ENCODE measurements at regions not wholly inside any gene's neighbourhood (a gene's known extent, or its start where the extent isn't known, plus 50 kb on each side); places are given as distances from the start of the nearest gene placed in this dataset.
"Not testable (repeated sequence)": the region's sequence is repeated elsewhere in the genome, so short reads cannot be mapped to it uniquely, and the experiment has no call there.

DNA sequence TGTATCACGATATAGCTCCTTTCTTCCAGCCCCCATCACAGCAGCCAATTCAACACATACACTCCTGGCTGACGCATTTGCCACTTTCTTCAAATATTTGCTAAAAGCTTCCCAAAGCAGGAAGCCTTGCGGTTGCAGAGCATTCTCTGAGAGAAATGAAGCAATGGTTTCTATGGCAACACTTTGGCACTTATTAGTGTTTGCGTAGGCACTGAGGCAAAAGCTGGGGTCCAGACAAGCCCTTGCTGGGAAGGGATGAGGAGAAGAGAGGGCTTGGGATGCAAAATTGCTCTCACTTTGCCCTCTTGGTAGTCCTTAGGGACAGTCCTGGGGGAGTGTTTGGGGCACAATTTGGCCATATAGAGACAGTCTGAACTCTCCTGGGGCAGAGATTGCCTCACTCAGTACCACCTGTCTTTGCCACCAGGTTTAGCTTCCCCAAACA is 55.0 kb upstream of the PAK3 start:
- no peak for DNase-seq (ENCODE audit: low spot score)

DNA sequence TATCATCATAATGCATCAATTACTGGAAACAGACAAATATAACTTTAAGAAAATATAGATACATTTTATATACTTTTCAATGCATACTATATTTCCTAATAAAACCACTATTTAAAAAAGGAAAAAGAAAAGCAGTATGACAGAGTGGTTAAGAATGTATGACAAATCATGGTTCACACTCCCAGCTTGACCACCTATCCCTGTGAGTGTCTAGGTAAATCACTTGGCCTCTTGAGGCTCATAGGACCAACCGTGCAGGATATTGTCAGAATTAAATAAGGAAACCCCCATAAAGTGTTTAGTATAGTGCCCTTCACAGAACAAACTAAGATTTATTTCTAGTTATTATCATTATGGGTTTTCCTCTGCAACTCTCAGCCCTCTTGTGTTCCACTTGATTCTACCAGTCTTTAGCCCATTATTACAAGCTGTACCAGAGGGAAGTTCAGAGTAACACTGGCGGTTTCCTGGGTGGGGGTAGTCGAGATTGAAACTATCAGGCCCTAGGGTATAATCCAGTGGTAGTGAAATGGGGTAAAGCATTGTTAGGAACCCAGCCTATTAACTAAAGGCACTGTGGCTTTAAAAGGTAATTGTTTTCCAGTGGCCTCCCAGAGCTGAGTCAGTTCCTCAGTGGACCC is 55.5 kb upstream of the PAK3 start:
- DNase-seq (ENCODE audit: low spot score), result no peak

DNA sequence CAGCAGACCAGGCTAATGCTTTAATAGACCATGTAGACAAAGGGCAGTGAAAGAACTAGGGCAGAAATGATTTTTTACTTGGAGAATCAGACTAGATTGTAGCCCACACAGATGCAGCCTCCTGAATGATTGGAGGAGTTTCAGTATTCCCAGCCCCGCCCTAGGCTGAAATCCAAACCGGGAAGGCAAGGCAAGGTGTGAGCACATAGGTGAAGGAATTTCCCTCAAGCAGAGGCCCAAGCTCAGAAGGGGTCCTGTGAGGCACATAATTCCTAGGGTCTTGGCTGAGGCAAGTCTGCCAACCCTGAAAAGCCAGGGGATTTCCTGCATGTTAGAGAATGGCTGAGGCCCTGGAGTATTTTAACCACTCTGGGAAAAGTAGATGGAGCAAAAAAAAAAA is 56.4 kb upstream of the PAK3 start:
- no peak for DNase-seq (ENCODE audit: low spot score)

DNA sequence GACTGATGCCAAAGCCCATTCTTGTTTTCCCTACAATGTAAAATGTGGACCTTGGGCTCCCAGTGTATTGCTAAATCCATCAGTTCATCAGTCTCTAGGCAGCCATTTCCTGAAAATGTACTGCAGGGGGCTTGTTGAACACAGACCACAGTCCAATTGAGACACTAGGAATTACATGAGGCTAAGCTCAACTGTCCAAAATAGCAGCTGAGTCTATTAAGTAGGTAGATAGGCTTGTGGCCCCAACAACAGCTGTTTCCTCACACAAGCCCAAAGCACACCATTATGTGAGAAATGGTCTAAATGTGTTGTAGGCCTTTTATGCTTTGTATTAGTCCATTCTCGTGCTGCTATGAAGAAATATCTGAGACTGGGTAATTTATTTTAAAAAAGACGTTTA is 60.0 kb upstream of the PAK3 start:
- DNase-seq (ENCODE audit: low spot score), result no peak

DNA sequence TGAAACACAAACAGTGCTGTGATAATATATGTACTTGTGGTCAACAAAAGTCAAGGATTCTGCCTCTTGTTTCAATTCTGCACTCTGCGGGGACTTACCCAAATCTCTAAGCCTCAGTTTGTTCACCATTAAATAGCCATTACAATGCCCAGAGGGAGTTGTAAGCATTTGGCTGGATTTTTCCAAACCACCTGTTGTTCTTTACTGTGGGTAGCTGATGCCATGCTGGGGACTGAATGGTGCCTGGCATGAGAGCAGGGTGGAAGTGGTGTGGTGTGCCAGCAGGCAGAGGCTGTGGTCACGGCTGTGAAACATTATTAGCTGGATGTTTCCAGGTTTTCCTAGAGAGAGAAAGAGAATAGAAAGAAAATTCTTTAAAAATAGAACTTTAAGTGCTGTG is 60.7 kb upstream of the PAK3 start:
- no peak for DNase-seq (ENCODE audit: low spot score)

DNA sequence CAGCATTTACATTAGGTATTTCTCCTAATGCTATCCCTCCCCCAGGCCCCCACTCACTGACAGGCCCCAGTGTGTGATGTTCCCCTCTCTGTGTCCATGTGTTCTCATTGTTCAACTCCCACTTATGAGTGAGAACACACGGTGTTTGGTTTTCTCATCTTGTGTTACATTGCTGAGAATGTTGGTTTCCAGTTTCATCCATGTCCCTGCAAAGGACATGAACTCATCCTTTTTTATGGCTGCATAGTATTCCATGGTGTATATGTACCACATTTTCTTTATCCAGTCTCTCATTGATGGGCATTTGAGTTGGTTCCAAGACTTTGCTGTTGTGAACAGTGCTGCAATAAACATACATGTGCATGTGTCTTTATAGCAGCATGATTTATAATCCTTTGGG is 73.0 kb upstream of the PAK3 start:
- not testable (repeated sequence) for DNase-seq (ENCODE audit: low spot score)

DNA sequence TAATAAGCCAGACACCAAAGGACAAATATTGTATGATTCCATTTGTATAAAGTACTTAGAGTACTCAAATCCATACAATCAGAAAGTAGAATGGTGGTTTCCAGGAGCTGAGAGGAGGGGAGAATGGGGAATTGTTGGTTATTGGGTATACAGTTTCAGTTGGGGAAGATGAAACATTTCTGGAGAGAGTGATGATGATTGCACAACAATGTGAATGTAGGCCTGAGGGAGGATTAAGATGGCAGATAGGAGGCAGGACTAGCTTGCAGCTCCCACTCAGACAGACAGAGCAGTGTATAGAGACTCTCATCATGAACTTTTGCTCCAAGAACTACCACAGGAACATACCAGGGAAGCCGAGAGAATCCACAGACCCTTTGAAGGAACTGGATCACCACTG is 75.7 kb upstream of the PAK3 start:
- no peak for DNase-seq (ENCODE audit: low spot score)

DNA sequence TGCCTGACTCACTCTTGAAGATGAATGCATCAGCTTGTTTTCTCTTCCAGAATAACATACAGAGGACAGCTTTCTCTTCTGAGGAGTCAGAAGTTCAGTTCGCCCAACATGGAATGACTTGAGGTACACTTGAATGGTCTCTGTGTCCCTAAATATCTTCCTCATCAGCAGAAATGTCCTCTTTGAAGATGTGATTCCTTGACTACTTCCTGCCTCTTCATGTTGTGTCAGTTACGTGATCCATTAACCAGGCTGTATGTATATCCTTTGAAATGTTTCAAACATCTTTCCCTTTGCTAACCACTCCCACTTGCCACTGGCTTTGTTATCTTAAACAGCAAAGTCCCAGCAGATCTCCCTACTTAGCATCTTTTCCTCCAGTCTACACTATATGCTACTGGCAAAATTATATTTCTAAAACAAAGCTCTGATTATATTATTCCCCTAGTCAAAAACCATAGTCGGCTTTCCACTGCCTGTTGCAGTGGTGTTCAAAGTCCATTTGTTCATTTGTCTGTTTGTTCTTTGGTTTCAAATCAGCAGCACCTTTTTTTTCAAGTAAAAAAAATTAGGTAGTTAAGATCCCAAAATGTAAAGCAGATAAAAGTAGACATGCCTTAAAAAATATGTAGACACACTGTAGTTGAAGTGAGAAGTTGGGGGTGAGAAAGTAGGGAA is 82.1 kb upstream of the PAK3 start:
- no peak for DNase-seq (ENCODE audit: low spot score)

DNA sequence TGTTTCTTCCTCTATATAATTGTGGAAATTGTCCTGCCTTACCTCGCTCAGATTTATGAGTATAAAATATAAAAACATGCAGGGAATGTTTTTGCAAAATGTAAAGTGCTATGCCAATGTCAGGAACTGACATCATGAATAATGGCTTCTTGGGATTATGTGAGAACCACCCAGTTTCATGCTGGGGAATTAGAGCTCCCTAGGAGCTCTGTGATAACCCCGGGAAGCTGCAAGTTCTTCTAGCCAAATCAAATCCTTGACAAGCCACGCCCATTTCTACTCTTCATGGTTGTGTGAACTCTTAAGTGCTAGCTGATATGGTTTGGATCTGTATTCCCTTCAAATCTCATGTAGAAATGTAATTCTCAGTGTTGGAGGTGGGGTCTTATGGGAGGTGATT is 85.9 kb upstream of the PAK3 start:
- no peak for DNase-seq (ENCODE audit: low spot score)

DNA sequence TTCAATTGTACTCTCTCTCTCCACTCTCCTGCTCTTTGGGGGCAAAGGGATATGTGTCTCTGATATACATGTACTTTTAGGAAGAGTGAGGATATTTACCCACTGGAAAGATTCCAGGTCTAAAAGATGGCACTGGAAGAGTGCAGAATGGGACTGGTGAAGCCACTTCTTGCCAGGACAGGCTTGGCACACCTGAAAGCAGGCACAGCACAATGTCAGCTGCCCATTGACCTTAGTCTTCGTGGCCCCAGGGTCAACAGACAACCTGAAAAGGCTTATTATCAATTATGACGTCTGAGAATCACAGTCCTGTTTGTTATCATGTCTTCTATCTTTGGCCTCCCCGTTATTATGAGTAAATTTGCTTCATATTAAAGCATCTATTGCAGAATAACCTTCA is 86.7 kb upstream of the PAK3 start:
- no peak for DNase-seq (ENCODE audit: low spot score)

DNA sequence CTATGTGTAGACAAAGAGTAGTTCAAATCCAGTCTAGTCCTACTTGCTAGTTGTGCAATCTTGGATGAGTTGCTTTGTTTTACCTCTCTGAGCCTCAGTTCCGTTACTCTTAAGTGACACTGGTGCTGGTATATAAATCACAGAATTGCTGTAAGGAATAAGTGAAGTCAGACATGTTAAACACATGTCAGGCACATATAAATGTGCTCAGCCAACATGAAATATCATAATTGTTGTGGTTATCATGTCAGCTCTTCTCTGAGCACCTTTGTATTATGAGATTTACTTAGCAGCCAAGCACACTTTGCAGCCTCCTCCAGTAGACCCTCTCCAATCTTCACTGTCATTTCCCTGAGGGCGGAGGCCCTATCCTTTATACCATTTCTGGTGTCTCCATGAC is 87.9 kb upstream of the PAK3 start:
- DNase-seq (ENCODE audit: low spot score), result no peak

DNA sequence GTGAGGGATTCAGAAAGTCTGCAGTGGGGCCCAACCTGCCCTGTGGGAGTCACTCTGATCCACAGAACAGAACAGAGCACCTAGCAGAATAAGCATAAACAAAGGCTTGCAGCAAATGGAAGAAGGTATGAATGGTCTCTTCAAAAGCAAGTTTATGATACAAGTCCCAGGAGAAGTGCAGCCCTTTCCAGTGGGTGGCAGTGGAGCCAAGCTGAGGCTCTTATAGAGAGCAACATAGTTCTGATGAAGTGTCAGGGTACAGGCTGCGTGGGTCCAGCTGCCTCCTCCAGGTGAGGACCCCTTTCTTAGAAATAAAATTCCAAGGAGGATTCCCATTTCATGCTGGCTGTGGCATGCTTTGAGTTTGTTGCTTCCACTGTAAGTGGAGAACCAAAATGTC is 88.8 kb upstream of the PAK3 start:
- DNase-seq (ENCODE audit: low spot score), result no peak

DNA sequence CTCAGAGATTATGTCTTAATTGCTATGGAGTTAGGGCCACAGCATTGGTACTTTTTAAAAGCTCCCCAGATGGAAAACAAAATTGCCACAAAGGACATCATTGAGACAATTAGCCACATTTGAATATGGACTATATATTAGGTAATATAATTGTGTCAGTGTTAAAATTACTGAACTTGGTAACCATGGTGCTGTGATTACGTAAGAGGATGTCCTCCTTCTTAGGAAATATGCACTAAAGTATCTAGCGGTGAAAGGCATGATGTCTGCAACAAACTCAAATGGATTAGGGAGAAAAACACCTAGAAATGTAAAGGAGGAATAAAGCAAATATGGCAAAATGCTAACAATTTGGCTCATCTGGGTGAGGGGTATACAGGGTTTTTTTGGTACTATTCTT is 89.9 kb upstream of the PAK3 start:
- no peak for DNase-seq (ENCODE audit: low spot score)

DNA sequence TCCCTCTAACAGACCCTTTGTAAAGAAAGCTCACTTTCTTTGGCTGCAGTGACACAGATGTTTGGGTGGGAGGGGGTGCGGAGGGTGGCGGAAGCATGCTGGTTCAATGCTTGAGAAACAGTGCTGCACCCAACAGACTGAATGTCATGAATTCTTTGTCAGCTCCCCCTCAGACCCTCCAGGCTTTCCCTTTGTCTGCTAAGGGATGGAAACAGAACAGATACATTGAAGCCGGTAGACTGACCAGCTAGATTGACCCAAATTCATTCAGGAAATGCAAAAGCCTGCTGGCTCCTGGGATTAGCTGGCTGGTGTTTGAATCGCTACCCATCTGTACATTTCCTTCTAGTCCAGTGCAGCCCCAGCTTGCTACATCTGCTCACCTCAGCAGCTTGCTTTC is 90.8 kb upstream of the PAK3 start:
- DNase-seq (ENCODE audit: low spot score), result no peak

DNA sequence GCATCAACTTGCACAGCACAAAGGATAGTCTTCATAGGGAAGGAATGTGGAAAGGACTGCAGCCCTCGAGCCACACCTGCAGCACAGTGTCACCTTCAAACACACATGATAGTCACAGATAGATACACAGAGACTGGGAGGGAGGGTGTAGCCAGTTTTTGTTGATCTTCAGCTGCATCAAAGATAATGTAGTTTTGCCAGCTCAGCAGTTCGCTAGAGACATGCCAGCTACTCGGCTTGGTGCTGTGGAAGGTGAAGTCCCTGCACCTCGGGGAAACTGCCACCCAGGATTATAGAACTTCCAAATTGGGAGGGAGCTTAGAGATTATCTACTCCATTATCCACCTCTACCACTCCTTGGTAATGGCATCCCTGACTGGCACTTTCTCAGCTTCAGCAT is 92.9 kb upstream of the PAK3 start:
- no peak for DNase-seq (ENCODE audit: low spot score)

DNA sequence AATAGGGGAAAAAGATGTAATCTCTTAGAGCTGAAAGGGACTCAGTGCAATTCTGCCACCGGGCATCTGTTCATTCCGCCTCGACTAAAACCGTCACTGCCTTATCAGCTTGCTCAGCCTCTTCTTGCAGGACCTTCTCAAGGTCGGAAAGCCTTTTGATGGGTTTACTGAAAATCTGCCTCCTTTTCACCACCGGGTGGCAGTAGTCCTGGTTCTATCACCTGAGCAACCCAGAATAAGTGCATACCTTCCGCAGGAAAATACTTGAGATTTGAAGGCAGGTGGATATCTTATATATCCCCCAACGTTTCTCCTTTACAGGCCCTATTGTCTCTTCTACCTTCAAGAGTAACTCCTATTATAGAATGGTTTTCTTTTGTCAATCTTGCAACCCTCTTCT is 103.4 kb upstream of the PAK3 start:
- peak; percentile 31 for DNase-seq (ENCODE audit: low spot score)

DNA sequence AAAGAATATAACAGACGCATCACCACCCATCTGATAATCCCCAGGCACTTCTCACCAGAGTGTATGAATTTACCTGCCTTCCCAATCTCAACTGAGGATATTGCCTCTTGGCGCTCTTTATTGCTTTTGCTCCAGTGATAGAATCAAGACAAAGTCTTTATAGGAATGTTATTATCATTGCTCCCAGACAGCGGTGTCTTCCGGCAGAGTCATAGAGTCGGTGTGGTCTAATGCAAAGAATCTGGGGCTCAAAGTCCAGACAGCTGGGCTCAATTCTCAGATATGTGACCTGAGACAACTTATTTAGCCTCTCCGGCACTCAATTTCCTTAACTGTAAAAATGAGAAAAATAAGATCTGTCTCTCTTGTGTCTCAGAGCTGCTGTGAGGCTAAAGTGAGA is 106.1 kb upstream of the PAK3 start:
- no peak for DNase-seq (ENCODE audit: low spot score)

DNA sequence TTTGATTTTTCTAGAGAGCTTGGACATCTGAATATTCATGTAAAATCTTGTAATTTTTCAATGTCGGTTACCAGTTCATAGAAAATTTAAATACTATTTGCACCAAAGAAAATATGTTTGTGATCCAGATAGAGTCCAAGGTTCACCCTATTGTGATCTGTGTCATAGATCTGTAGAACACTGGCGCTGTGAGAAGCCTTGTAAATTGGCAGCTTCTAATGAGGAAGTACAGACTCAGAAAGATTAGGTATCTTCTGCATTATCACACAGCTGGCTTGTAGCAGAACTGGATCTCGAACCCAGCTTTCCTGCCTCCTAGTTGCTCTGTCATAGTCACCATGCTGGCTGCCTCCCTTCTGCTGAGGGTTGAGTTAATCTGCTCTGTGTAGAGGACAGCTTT is 106.5 kb upstream of the PAK3 start:
- no peak for DNase-seq (ENCODE audit: low spot score)

DNA sequence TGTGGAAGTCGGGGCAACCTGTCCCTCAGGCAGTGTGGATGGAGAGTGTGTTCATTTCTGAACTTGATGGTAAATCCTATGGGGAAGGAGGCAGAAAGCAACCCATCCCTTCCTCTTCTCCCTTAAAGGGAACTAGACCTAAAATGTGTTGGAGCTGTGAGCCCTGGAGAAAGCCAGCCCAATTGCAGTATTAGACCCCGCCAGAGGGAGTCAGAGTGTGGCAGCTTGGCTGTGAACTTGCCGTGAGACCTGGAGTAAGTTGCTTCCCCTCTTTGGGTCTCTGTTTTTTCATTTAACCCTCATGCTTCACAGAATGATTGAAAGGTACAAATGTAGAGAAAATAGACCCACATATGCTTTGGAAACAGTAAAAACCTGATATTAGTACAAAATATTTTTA is 108.7 kb upstream of the PAK3 start:
- DNase-seq (ENCODE audit: low spot score), result no peak

DNA sequence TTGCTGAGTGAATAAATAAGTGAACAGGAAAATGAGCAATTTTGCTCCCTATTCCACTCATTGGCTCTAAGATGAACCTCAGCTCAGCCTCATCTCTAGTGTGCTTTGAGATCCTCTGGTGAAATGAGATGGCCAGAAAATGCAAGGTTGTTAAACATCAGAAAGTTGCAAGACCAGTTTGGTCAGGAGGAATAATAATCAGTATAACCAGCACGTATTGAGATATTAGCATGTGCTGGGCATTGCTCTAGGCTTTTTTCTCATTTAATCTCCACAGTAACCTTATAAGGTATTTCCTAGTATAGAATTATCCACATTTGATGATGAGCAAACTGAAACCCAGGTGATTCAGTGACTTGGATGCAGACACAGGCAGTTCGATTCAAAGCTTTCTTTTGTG is 110.5 kb upstream of the PAK3 start:
- DNase-seq (ENCODE audit: low spot score), result no peak

DNA sequence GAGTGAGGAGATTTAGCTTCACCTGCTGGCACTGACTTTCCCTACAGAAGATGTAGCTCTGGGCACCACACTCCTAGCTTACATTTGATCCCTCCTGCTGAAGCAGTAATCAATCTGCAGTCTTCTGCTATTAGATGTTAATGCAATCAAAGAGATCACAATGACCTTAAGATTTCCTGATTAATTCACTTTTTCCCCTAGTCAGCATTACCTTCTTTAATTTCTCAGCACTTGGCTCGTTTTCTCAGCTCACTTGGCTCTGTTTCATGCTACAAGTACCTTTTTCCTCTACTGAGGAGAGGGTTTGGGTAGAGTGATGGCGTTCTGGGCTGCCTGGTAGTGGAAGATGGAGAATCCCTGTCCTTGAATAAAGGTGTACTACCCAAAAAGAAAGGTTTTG is 113.0 kb upstream of the PAK3 start:
- DNase-seq (ENCODE audit: low spot score), result no peak

DNA sequence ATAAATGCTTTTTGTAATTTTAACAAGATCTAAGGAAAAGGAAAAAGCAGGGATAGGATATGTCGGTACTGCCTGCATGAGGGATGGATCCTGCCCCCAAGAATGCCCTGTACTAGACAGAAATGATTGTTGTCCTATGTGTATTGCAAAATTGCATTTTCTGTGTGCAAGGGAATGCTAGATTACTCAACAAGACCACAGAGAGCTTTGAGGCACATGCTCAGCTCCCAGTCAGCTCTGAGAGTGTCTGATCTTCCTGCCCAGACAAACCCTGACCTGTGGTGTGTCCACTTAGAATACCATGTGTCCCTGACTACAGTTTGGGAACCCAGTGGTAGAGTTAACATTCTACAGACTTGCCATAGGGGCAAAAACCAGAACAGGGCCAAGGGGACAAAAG is 129.2 kb upstream of the PAK3 start:
- DNase-seq (ENCODE audit: low spot score), result no peak

DNA sequence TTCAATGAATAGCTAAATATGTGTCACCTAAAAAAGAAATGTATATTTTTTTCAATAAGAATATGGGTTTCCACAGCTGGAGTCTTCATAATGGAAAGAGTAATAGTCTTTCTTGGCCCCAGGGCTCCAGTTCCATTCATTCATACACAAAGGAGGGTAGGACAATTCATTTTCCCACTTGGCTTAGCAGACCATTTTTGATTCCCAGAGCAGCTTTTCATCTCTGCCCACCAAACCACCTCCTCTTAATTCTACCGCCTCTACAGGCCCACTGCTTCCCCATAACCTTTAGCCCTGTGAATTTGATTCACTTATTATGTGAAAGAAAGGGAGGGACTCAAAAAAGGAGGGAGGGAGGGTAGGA is 129.9 kb upstream of the PAK3 start:
- DNase-seq (ENCODE audit: low spot score), result no peak

DNA sequence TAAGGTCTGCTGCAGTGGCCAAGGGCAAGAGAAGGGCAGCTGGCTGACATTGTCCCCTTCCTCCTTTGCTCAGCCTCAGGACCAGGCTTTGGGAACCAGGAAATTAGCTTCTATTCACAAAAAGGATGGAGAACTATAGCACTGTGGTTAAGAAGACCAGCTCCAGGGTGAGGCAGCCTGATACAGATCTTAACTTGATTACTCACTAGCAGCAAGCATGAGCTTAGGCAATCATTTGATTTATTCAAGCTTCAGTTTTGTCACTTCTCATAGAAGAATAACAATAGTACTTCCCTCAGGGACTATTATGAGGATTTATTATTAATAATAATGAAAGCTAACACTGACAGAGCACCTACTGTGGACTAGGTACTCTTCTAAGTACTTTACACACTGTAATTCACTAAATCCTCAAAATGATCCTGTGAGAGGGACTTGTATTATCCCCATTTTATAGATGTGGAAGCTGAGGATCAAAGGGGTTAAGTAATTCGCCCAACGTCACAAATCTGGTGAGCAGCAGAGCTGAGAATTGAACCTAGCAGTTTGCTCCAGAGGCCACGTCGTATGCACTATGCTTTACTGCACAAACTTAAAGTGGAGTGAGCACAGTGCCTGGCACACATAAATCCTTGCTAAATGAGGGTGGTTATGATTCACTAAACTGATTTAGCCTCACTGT is 130.4 kb upstream of the PAK3 start:
- DNase-seq (ENCODE audit: low spot score), result no peak
